HG02938 (cell line): ENCODE measurements at regions not wholly inside any gene's neighbourhood (a gene's known extent, or its start where the extent isn't known, plus 50 kb on each side); places are given as distances from the start of the nearest gene placed in this dataset.

Experiments used
- ATAC-seq: cut with Tn5 transposase; IDR thresholded peaks from one replicate; pipeline ENCODE4 v1.9.1; 2021; ENCODE audit warnings: mild to moderate bottlenecking, moderate library complexity; ENCODE audit not compliant: unreplicated experiment

- peak; percentile 54 for ATAC-seq
These were observed 186.0 kb downstream of the KIF20B start for GRCh38 chr10:89887406-89887805.

- peak; percentile 77 for ATAC-seq
These were observed 186.4 kb downstream of the KIF20B start for GRCh38 chr10:89887830-89888229.

- peak; percentile 75 for ATAC-seq
These were observed 187.1 kb downstream of the KIF20B start for GRCh38 chr10:89888321-89889070.

GRCh38 chr10:89889606-89890005 is 188.2 kb downstream of the KIF20B start:
- no peak for ATAC-seq

GRCh38 chr10:89891006-89891535 is 189.7 kb downstream of the KIF20B start:
- no peak for ATAC-seq

GRCh38 chr10:89894051-89894450 is 192.7 kb downstream of the KIF20B start:
- ATAC-seq = no peak

- no peak for ATAC-seq
These were observed 199.2 kb downstream of the KIF20B start for GRCh38 chr10:89900554-89900953.

- ATAC-seq = no peak
These were observed 200.5 kb downstream of the KIF20B start for GRCh38 chr10:89901895-89902294.

GRCh38 chr10:89904755-89905154 is 203.4 kb downstream of the KIF20B start:
- ATAC-seq = no peak

GRCh38 chr10:89909752-89910151 is 208.4 kb downstream of the KIF20B start:
- ATAC-seq = no peak

- no peak for ATAC-seq
These were observed 213.6 kb downstream of the KIF20B start for GRCh38 chr10:89915021-89915420.

- ATAC-seq = no peak
These were observed 214.6 kb downstream of the KIF20B start for GRCh38 chr10:89915968-89916367.

GRCh38 chr10:89916468-89917215 is 215.3 kb downstream of the KIF20B start:
- ATAC-seq = no peak

- no peak for ATAC-seq
These were observed 220.0 kb downstream of the KIF20B start for GRCh38 chr10:89921403-89921802.

- ATAC-seq = no peak
These were observed 222.3 kb downstream of the KIF20B start for GRCh38 chr10:89923661-89924060.

- ATAC-seq = no peak
These were observed 222.9 kb downstream of the KIF20B start for GRCh38 chr10:89924261-89924660.

- no peak for ATAC-seq
These were observed 225.3 kb downstream of the KIF20B start for GRCh38 chr10:89926736-89927135.

GRCh38 chr10:89929282-89930026 is 228.1 kb downstream of the KIF20B start:
- ATAC-seq = no peak

- no peak for ATAC-seq
These were observed 236.1 kb downstream of the KIF20B start for GRCh38 chr10:89937494-89937893.

- ATAC-seq = no peak
These were observed 238.7 kb downstream of the KIF20B start for GRCh38 chr10:89940076-89940475.

GRCh38 chr10:89942217-89942616 is 240.8 kb downstream of the KIF20B start:
- ATAC-seq = no peak
